Peyer's patch (tissue), 4 donors: ENCODE measurements at regions not wholly inside any gene's neighbourhood (a gene's known extent, or its start where the extent isn't known, plus 50 kb on each side); places are given as distances from the start of the nearest gene placed in this dataset.

Source experiments
- POLR2A ChIP-seq, 2 donors: fragments of 450-650 bp; IDR thresholded peaks; one replicate each; pipeline ENCODE4 v1.5.1; 2017; ENCODE audit warnings: antibody characterized with exemption in 2 of 2, mild to moderate bottlenecking in 2 of 2, moderate library complexity in 2 of 2
- TF ChIP-seq, protein P1 (sequence below), 6 experiments: fragments of 450-650 bp in 4 of 6; fragments of 200-600 bp in 2 of 6; sonication (generic) in 1 of 6; IDR thresholded peaks; one replicate each; pipeline ENCODE4 v1.5.1; 2017 to 2019; ENCODE audit warnings: antibody characterized with exemption in 6 of 6, mild to moderate bottlenecking in 3 of 6, moderate library complexity in 1 of 6

DNA sequence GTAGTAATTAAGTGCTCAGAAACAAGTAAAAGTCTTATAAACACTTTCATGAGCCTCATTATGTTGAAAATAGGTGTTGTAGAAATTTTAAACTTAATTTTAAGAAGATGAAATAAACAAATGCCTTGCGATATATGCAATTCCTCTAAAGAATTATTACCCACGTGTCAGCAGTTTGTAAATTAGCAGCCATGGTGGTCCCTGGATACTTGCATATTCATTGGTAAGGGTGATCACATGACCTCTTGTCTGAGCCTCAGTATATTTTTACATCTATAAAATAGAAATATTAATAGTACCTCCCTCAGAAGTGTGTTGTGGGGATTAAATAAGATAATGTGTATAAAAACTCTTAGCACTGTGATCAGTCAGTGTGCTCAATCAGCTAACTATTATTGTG lies 141.5 kb upstream of the SVIL start:
- TF ChIP-seq, protein P1, sequence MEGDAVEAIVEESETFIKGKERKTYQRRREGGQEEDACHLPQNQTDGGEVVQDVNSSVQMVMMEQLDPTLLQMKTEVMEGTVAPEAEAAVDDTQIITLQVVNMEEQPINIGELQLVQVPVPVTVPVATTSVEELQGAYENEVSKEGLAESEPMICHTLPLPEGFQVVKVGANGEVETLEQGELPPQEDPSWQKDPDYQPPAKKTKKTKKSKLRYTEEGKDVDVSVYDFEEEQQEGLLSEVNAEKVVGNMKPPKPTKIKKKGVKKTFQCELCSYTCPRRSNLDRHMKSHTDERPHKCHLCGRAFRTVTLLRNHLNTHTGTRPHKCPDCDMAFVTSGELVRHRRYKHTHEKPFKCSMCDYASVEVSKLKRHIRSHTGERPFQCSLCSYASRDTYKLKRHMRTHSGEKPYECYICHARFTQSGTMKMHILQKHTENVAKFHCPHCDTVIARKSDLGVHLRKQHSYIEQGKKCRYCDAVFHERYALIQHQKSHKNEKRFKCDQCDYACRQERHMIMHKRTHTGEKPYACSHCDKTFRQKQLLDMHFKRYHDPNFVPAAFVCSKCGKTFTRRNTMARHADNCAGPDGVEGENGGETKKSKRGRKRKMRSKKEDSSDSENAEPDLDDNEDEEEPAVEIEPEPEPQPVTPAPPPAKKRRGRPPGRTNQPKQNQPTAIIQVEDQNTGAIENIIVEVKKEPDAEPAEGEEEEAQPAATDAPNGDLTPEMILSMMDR (IDR thresholded peaks at IDR 0.05) = no peak
- TF ChIP-seq POLR2A (IDR thresholded peaks at IDR 0.05) = no peak
